PC-3 (cell line): ENCODE measurements at regions not wholly inside any gene's neighbourhood (a gene's known extent, or its start where the extent isn't known, plus 50 kb on each side); places are given as distances from the start of the nearest gene placed in this dataset.

ENCODE experiments used
- CTCF ChIP-seq: fragments of 300-600 bp; sonication (generic); conservative IDR thresholded peaks from 2 replicates; pipeline ENCODE4 v1.5.1; 2017; ENCODE audit warnings: antibody characterized with exemption, low read depth, mild to moderate bottlenecking, low read length
- EZH2 ChIP-seq: fragments of 300-600 bp; sonication (generic); IDR thresholded peaks from one replicate; pipeline ENCODE4 v1.6.1; 2017; ENCODE audit warnings: antibody characterized with exemption, mild to moderate bottlenecking, low read length; ENCODE audit not compliant: unreplicated experiment
- EZH2phosphoT487 ChIP-seq: fragments of 300-600 bp; sonication (generic); IDR thresholded peaks from 2 replicates; pipeline ENCODE4 v1.6.1; 2018; ENCODE audit warnings: mild to moderate bottlenecking, antibody characterized with exemption, low read length, borderline replicate concordance

GRCh38 chr5:124606543-124606942, 139.9 kb downstream of the ZNF608 start:
- TF ChIP-seq CTCF = no peak
- no peak for TF ChIP-seq EZH2
- no peak for TF ChIP-seq EZH2phosphoT487
